NB4 (cell line): ENCODE measurements at regions not wholly inside any gene's neighbourhood (a gene's known extent, or its start where the extent isn't known, plus 50 kb on each side); places are given as distances from the start of the nearest gene placed in this dataset.

Source experiments
- DNase-seq: peaks from one replicate; pipeline ENCODE4 v3.0.0; 2010; ENCODE audit warnings: low read depth
- H3K4me3 ChIP-seq: one replicate; pipeline ENCODE4 v1.5.1; 2011; ENCODE audit warnings: mild to moderate bottlenecking, low read depth, low read length, moderate library complexity
- CTCF ChIP-seq: IDR thresholded peaks from one replicate; pipeline ENCODE4 v1.5.1; 2012; ENCODE audit warnings: low read depth, low read length
- MAX ChIP-seq: IDR thresholded peaks from 2 replicates; pipeline ENCODE4 v1.6.1; 2011; ENCODE audit warnings: low read depth, low read length
- MYC ChIP-seq: IDR thresholded peaks from 2 replicates; pipeline ENCODE4 v1.6.1; 2011; ENCODE audit warnings: low read depth, low read length
- POLR2A ChIP-seq: IDR thresholded peaks from 2 replicates; pipeline ENCODE4 v1.6.1; 2011; ENCODE audit warnings: mild to moderate bottlenecking; ENCODE audit not compliant: insufficient read length; ENCODE audit errors: extremely low read depth

- TF ChIP-seq MYC (no peak), POLR2A (no peak), MAX (no peak), CTCF (no peak)
- H3K4me3 ChIP-seq, result no peak overlapping the region
- DNase-seq, result no peak
Measured at GRCh38 chr4:111696505-111696904, 448.7 kb upstream of the FAM241A start.

GRCh38 chr4:111697176-111697942, 447.9 kb upstream of the FAM241A start:
- no peak for DNase-seq
- H3K4me3 ChIP-seq, result no peak overlapping the region
- TF ChIP-seq CTCF, result no peak
- no peak for TF ChIP-seq MYC
- no peak for TF ChIP-seq MAX
- no peak for TF ChIP-seq POLR2A

- no peak for DNase-seq
- H3K4me3 ChIP-seq, result no peak overlapping the region
- no peak for TF ChIP-seq POLR2A
- TF ChIP-seq MYC, result no peak
- no peak for TF ChIP-seq CTCF
- TF ChIP-seq MAX, result no peak
Measured at GRCh38 chr4:111698361-111698760, 446.9 kb upstream of the FAM241A start.

- TF ChIP-seq CTCF, result no peak
- TF ChIP-seq MYC, result no peak
- no peak for TF ChIP-seq MAX
- TF ChIP-seq POLR2A, result no peak
- DNase-seq, result no peak
- no peak overlapping the region for H3K4me3 ChIP-seq
Measured at GRCh38 chr4:111699165-111699564, 446.1 kb upstream of the FAM241A start.

GRCh38 chr4:111701102-111701501, 444.2 kb upstream of the FAM241A start:
- no peak for TF ChIP-seq MYC
- no peak for TF ChIP-seq MAX
- TF ChIP-seq CTCF, result no peak
- TF ChIP-seq POLR2A, result no peak
- H3K4me3 ChIP-seq, result no peak overlapping the region
- no peak for DNase-seq
